NCI-H128 (cell line): ENCODE measurements at regions not wholly inside any gene's neighbourhood (a gene's known extent, or its start where the extent isn't known, plus 50 kb on each side); places are given as distances from the start of the nearest gene placed in this dataset.

Source experiments
- DNase-seq: peaks from one replicate; lab custom pipeline; 2025; ENCODE audit not compliant: unreplicated experiment; lab: John Stamatoyannopoulos, UW

DNA sequence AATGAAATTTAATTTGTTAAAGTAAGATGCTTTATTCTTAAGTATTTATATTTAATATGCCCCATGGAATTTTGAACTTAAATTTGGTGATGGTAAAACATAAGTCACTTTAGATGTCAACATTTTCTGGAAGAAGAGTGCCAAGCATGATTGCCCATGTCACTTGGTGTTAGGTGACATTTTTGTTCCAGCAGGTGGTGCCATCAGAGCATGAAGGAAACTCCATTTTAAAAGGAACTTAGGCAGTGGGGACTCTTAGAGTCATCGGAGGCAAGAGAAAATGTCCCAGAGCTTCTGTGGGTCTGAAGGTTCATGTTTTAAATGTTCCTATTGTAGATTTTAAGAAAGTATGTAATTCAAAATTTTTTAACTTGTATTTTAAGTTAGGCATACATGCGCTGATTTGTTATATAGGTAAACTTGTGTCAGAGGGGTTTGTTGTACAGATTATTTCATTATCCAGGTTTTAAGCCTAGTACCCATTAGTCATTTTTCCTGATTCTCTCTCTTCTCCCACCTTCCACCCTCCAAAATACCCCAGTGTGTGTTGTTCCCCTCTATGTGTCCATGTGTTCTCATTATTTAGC, 789.3 kb downstream of the SEMA5A start:
- no peak for DNase-seq

DNA sequence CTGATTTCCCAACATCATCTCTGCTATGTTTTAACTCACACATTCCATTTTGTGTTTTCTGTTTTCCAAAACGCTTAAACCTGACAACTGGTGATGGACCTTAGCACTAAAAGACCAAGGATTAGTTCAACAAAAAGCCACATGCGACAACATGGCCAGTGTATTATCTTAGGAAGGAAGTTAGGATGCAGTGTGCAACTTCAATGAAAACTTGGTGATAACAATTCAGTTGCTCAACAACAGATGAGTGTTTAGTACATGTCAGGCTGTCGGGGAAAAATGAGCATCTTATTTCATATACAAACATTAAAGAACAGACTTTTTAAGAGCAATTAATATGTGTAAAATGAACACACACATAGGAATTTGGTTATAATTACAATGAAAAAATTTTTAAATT, 780.0 kb downstream of the SEMA5A start:
- DNase-seq = no peak

DNA sequence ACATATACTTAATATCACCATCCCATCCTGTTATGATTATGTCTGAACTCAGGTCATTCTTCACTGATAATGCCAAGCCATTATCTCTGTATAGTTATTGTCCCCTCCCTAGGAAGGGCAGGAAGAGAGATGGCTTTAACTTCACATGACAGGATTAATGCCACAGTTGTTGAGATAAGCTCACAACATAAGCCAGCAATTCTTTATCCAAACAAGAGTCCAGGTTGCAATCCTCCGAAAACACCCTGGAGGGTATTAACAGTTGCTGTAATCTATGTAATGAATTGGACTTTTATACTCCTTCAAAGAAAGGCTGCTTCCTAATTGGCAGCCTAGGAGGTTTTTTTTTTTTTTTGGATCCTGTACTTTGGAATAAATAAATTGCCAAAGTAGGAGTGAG, 779.4 kb downstream of the SEMA5A start:
- DNase-seq = no peak

- no peak for DNase-seq
These were observed 778.8 kb downstream of the SEMA5A start for GRCh38 chr5:8767111-8767510.

- DNase-seq = no peak
These were observed 778.1 kb downstream of the SEMA5A start for GRCh38 chr5:8767746-8768145.

DNA sequence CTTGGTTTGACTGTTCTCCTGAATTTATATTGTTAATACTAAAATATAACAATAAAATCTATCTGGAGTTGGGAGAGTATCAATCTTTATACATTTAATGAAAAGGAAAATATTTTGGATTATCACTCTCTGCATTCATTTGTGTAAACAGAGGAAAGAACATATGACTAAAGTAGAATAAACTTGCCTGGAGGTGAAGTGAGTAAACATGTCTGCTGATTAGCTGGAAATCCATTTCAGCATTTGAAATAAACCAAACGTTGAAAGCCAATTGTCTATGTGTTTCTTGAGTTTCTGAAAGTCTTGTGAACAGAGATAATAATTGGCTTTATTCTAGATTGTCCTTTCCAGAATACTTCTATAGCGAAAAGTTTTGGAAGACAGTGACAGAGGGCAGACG, 776.2 kb downstream of the SEMA5A start:
- DNase-seq = no peak

DNA sequence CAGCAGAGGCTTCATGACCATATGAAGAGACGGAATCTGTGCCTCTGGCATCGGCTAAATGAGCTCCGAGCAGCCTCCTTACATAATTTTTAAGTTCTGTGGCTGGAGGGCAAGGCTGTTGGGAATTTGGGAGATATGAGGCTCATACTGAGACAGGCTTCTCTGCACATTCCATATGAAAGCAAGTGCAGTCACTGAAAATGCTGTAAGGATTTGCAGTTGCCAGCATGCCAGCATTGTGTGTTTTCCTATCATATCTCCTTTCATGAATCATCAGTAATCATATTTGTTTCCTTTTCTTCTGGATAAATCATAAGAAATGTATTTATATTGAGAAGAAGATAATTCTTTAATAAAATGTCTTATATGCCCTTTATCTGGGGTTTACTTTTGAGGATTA, 775.4 kb downstream of the SEMA5A start:
- no peak for DNase-seq

- DNase-seq = no peak
These were observed 772.7 kb downstream of the SEMA5A start for GRCh38 chr5:8773046-8773615.

GRCh38 chr5:8784692-8785091, 761.2 kb downstream of the SEMA5A start:
- no peak for DNase-seq

DNA sequence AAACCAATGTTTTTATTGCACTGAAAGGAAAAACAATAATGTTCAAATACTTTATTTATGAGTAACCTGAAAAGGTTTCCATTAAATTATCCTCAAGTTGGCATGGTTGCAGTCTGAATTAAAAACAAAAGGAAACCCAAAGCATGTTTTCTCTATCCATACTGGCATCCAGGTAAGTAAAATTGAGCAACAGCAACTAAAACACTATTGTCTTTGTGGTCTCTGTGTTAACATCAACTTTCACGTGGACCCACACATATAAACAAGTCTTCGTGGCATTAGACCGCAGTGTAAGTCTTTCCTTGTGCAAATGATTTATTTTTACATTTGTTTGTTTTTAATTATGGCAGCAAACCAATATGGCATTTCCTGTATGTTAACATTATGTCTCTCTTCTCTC, 757.6 kb downstream of the SEMA5A start:
- no peak for DNase-seq

GRCh38 chr5:8805653-8806052, 740.2 kb downstream of the SEMA5A start:
- no peak for DNase-seq

- no peak for DNase-seq
These were observed 738.2 kb downstream of the SEMA5A start for GRCh38 chr5:8807636-8808035.

GRCh38 chr5:8811581-8811980, 734.3 kb downstream of the SEMA5A start:
- DNase-seq = no peak

DNA sequence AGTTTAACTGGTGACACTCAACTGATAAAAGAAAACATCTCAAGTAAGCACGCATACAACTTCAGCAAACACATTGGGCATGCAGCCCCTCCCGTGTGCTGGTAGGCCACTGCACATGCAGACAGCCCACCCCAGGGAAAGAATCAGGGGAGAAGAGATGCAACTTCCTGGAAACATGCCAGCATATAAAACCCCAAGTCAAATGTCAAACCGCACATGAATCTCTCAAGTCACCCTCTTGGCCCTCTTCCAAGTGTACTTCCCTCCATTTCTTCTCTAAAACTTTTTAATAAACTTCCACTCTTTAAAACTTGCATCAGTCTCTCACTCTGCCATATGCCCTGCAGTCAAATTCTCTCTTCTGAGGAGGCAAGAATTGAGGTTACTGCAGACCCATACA, 732.7 kb downstream of the SEMA5A start:
- DNase-seq = no peak

GRCh38 chr5:8814105-8814504, 731.8 kb downstream of the SEMA5A start:
- no peak for DNase-seq

DNA sequence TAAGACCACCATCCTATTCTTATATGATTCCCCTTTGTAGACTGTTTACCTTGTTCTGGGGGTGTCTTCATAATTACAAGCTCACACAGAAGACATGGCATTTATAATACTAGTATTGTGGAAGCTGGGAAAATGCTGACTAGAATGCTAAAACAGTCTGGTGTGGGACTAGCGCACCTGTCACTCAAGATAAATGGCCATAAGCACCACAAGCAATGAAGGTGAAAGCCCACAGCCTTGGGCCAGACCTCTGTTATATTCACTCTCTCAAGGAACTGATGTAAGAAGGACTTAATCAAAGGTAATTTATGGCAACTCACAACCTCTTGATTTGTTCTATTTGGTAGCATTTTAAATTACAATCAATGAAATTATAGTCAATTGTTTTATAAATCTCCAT, 721.5 kb downstream of the SEMA5A start:
- no peak for DNase-seq

GRCh38 chr5:8825139-8825757, 720.6 kb downstream of the SEMA5A start:
- no peak for DNase-seq

GRCh38 chr5:8826508-8826907, 719.4 kb downstream of the SEMA5A start:
- no peak for DNase-seq

DNA sequence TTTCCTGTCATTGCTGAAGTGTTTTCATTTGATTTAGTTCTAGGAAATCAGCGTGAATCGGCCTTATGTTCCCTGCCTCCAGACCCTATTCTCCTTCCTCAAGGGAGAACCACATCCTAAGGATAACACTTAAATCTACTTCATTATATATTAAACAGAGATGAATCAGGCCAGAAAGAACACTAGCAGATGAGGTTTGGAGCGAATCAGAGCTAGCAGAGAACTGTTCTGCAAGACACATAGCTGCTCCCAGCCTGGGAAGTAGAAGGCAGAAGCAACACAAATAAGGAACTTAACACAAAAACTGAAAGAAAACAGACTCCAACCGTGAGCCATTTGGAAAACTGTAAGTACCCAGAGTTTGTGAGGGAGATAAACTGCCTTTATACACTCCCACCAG, 718.2 kb downstream of the SEMA5A start:
- DNase-seq = no peak

DNA sequence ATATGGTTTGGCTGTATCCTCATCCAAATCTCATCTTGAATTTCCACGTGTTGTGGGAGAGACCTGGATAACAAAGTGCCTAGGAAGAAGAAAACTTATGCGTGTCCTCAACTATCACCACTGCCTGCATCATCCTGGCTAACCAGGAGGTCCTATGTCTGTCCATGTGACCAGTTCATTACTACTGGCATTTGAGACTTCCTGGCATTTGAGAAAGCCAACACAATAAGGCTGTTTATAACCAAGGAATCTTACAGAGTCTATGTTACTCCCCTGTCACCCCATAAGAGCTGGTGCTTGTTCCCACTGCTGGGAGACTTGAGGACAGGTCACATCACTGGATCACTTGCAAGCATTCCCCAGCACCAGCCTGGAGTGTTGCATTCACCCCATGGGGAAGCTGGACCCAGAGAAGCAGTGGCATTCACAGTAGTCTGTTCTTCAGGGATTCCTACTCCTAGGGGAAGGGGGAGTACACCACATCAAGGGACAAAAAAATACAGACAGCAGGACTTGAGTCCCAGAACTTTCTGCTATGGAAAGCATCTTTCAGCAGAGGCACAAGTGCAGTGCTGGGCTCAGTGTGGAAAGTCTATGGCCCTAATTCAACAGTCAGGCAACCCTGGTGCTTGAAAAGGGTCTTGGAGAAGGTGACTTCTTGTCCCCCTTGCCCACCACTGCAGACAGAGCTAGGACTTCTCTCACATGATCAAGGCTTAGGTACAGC, 717.1 kb downstream of the SEMA5A start:
- DNase-seq = no peak

DNA sequence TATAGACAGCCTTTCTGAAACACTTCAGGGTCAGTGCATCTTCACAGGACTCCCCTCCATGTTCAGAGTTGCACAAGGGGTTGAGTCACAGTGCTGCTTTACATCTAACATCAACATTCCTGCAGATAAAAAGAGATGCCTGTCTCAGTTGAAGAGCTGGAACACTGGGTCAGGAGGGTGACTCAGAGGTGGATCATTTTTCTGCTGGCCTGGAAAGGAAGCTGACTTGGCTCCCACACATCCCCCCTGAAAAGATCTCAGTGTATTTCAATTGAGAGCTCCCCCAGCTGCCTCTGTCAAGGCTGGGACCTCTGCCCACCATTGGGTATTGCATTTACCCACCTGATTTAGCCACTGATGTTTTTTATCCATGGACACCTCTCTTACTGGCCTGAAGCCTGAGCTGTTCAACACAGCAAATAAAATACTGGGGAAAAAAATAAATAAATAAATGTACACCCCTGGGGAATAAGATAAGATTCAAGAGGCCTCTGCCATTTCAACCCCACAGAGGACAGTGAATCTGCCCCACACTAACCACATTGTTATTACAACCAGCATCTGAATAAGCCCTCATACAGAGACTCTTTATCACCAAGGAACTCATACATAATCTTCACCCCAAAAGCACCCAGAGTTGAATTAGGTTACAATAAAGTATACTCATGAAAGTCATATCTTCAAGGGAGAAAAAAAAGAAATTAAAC, 716.4 kb downstream of the SEMA5A start:
- no peak for DNase-seq

DNA sequence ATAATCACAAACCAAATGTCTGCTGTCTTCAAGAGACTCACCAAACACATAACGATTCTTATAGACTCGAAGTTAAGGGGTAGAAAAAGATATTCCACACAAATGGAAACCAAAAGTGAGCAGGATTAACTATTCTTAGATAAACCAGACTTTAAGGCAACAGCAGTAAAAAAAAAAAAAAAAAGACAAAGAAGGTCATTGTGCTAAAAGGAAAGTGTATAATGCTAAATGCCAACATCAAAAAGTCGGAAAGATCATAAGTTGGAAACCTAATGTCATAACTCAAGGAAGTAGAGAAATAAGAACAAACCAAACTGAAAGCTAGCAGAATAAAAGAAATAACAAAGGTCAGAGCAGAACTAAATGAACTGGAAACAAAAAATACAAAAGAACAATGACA, 714.6 kb downstream of the SEMA5A start:
- DNase-seq = no peak
